ENCODE measurements at regions not wholly inside any gene's neighbourhood (a gene's known extent, or its start where the extent isn't known, plus 50 kb on each side); places are given as distances from the start of the nearest gene placed in this dataset.

DNA sequence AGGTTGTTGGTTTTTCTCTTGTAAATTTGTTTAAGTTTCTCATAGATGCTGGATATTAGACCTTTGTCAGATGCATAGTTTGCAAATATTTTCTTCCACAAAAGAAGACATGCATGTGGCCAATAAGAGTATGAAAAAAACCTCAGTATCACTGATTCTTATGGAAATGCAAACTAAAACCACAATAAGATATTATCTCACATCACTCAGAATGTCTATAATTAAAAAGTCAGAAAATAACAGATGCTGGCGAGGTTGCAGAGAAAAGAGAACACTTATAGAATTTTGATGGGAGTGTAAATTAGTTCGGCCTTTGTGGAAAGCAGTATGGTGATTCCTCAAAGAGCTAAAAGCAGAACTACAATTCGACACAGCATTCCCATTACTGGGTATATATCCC lies 1355.6 kb downstream of the FAM133A start:
- TF ChIP-seq PPARA (CRISPR knock-in tag; IDR thresholded peaks at IDR 0.05; ENCODE audit: borderline replicate concordance) (no peak), BACH2 (CRISPR knock-in tag; IDR thresholded peaks at IDR 0.05; ENCODE audit: borderline replicate concordance) (no peak), TSHZ2 (CRISPR knock-in tag; IDR thresholded peaks at IDR 0.05) (no peak), RARB (CRISPR knock-in tag; IDR thresholded peaks at IDR 0.05) (no peak), CSDC2 (CRISPR knock-in tag; IDR thresholded peaks at IDR 0.05) (no peak), CSRNP3 (CRISPR knock-in tag; IDR thresholded peaks at IDR 0.05) (no peak), TOX (CRISPR knock-in tag; IDR thresholded peaks at IDR 0.05; ENCODE audit: borderline replicate concordance) (no peak)
- ATAC-seq: no peak

GRCh38 chrX:95040104-95040503 lies 1366.1 kb downstream of the FAM133A start:
- ATAC-seq: no peak

More at GRCh38 chrX:95040104-95040503, 1366.1 kb downstream of the FAM133A start:
- TF ChIP-seq CREB5 (CRISPR knock-in tag; IDR thresholded peaks at IDR 0.05; ENCODE audit: low read depth): no peak
- TF ChIP-seq ZFP30 (CRISPR knock-in tag; IDR thresholded peaks at IDR 0.05): no peak
- TF ChIP-seq RARB (CRISPR knock-in tag; IDR thresholded peaks at IDR 0.05): no peak
- no peak for TF ChIP-seq TSHZ2 (CRISPR knock-in tag; IDR thresholded peaks at IDR 0.05)
- no peak for TF ChIP-seq ZNF565 (CRISPR knock-in tag; conservative IDR thresholded peaks at IDR 0.05; ENCODE audit: low read depth)
- TF ChIP-seq CSRNP3 (CRISPR knock-in tag; IDR thresholded peaks at IDR 0.05): no peak
- TF ChIP-seq BACH2 (CRISPR knock-in tag; IDR thresholded peaks at IDR 0.05; ENCODE audit: borderline replicate concordance): no peak
- TF ChIP-seq TOX (CRISPR knock-in tag; IDR thresholded peaks at IDR 0.05; ENCODE audit: borderline replicate concordance): no peak
- TF ChIP-seq PATZ1 (CRISPR knock-in tag; IDR thresholded peaks at IDR 0.05; ENCODE audit: borderline replicate concordance): no peak
- no peak for TF ChIP-seq ISL1 (CRISPR knock-in tag; IDR thresholded peaks at IDR 0.05)
- no peak for TF ChIP-seq GLIS3 (CRISPR knock-in tag; IDR thresholded peaks at IDR 0.05)
